ENCODE measurements at regions not wholly inside any gene's neighbourhood (a gene's known extent, or its start where the extent isn't known, plus 50 kb on each side); places are given as distances from the start of the nearest gene placed in this dataset.
A peak's percentile ranks its signal among the peaks of the same experiment; 100 is the strongest.

DNA sequence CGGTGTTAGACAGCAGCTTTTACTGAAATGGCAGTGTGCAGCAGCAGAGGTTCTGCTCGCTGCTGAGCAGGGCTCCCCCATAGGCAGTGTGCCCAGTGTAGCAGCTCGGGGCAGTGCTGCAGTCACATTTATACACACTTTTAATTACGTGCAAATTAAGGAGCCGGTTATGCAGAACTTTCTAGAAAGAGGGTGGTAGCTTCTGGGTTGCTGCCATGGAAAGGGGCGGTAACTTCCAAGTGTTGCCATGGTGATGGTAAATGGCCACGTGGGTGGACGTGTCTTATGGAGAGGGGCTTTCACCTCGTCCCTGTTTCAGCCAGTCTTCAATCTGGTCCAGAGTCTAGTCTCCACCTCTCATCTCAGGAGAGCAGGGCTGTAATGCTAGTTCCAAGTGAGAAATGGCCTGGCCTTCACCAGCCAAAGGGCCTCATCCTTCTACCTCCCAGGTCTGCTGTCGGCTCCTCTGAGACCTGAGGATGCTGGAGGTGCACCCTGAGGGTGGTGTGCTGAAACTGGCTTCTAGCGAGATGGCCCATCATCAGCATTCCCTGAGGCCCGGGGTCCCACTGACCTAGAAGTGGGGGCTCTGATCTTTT, 180.5 kb upstream of the PMEPA1 start:
- Histone ChIP-seq H3K4me3 (no peak overlapping the region), H3K27ac (ENCODE audit: low read depth in 1 of 2, low read length in 1 of 2) (no peak overlapping the region), H3K36me3 (ENCODE audit: control insufficient read depth in 4 of 4, insufficient read depth in 4 of 4, low read length in 4 of 4) (no peaks in the 10 kb centered on the region), H3K27me3 (ENCODE audit: control insufficient read depth in 3 of 3, insufficient read depth in 3 of 3, low read length in 2 of 3) (no peaks in the 10 kb centered on the region), H3K9ac (ENCODE audit: insufficient read depth in 1 of 2, low read length in 2 of 2) (no peak overlapping the region), H3K9me3 (ENCODE audit: control insufficient read depth in 4 of 4, insufficient read depth in 3 of 4, low read length in 3 of 4) (peaks cover 0 to 6% (median 2%) of the 10 kb centered on the region in 4 donors), H3K4me1 (ENCODE audit: control insufficient read depth in 5 of 5, insufficient read depth in 5 of 5, low read length in 5 of 5) (peaks cover 0 to 32% (median 11%) of the 10 kb centered on the region in 5 donors)
- TF ChIP-seq, protein P1, sequence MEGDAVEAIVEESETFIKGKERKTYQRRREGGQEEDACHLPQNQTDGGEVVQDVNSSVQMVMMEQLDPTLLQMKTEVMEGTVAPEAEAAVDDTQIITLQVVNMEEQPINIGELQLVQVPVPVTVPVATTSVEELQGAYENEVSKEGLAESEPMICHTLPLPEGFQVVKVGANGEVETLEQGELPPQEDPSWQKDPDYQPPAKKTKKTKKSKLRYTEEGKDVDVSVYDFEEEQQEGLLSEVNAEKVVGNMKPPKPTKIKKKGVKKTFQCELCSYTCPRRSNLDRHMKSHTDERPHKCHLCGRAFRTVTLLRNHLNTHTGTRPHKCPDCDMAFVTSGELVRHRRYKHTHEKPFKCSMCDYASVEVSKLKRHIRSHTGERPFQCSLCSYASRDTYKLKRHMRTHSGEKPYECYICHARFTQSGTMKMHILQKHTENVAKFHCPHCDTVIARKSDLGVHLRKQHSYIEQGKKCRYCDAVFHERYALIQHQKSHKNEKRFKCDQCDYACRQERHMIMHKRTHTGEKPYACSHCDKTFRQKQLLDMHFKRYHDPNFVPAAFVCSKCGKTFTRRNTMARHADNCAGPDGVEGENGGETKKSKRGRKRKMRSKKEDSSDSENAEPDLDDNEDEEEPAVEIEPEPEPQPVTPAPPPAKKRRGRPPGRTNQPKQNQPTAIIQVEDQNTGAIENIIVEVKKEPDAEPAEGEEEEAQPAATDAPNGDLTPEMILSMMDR (IDR thresholded peaks at IDR 0.05; ENCODE audit: control extremely low read depth, extremely low read depth) = no peak
- WGBS, 2 donors = 86 to 87% methylated on average over 12 of the region's 12 CpGs
- DNase-seq = peak in 2 of 3 donors; percentile 36 to 42
- no peak for ATAC-seq (ENCODE audit: insufficient read depth, low FRiP score)

DNA sequence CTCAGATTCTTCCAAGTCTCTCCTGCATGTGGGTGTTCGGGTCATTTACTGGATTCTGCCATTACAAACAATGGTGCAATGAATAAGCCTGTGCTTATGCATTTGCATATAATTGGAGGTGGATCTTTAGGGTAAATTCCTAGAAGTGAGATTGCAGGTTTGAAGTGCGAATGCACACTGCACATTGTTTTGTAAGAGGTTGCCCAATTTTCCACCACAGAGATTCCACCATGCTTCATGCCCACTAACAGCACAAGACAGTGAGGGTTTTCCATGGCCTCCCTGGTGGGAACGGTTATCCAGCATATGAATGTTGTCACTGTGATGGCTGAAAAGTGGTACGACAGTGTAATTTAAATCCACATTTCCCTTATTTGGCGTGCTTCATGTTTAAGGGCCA, 178.8 kb upstream of the PMEPA1 start:
- 65 to 68% methylated on average over 5 of the region's 5 CpGs for WGBS, 2 donors
- ATAC-seq (ENCODE audit: insufficient read depth, low FRiP score) = no peak
- Histone ChIP-seq H3K9ac (ENCODE audit: insufficient read depth in 1 of 2, low read length in 2 of 2) (no peak overlapping the region), H3K9me3 (ENCODE audit: control insufficient read depth in 4 of 4, insufficient read depth in 3 of 4, low read length in 3 of 4) (peaks cover 0 to 6% (median 1%) of the 10 kb centered on the region in 4 donors), H3K4me3 (no peak overlapping the region), H3K4me1 (ENCODE audit: control insufficient read depth in 5 of 5, insufficient read depth in 5 of 5, low read length in 5 of 5) (peaks cover 0 to 26% (median 12%) of the 10 kb centered on the region in 5 donors), H3K27ac (ENCODE audit: low read depth in 1 of 2, low read length in 1 of 2) (no peak overlapping the region), H3K27me3 (ENCODE audit: control insufficient read depth in 3 of 3, insufficient read depth in 3 of 3, low read length in 2 of 3) (no peaks in the 10 kb centered on the region), H3K36me3 (ENCODE audit: control insufficient read depth in 4 of 4, insufficient read depth in 4 of 4, low read length in 4 of 4) (no peaks in the 10 kb centered on the region)
- no peak for DNase-seq
- TF ChIP-seq, protein P1 (IDR thresholded peaks at IDR 0.05; ENCODE audit: control extremely low read depth, extremely low read depth) = no peak

DNA sequence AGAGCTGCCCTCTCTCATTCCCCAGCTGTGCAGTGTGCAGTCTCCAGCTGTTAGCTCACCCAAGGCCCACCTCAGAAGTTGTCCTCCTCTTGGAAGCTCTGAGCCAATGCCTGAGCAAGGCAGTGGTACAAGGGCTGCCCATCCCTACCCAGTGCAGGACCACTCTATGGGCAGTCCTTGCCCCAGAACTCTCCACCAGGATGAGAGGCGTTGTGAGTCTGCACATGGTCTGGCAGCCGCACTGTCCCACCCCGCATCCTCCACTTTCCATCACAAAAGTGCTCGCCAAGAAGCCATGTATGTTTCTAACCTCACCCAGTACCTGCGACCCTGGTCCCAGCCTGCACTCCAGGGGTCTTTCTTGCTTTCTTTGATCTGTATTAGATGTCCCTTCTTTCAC, 175.1 kb upstream of the PMEPA1 start:
- H3K27ac ChIP-seq (ENCODE audit: low read depth in 1 of 2, low read length in 1 of 2) = no peak overlapping the region
- peaks cover 0 to 32% (median 16%) of the 10 kb centered on the region in 5 donors for H3K4me1 ChIP-seq (ENCODE audit: control insufficient read depth in 5 of 5, insufficient read depth in 5 of 5, low read length in 5 of 5)
- no peaks in the 10 kb centered on the region for H3K36me3 ChIP-seq (ENCODE audit: control insufficient read depth in 4 of 4, insufficient read depth in 4 of 4, low read length in 4 of 4)
- no peaks in the 10 kb centered on the region for H3K27me3 ChIP-seq (ENCODE audit: control insufficient read depth in 3 of 3, insufficient read depth in 3 of 3, low read length in 2 of 3)
- no peak for DNase-seq
- TF ChIP-seq, protein P1 (IDR thresholded peaks at IDR 0.05; ENCODE audit: control extremely low read depth, extremely low read depth) = no peak
- no peak overlapping the region for H3K9ac ChIP-seq (ENCODE audit: insufficient read depth in 1 of 2, low read length in 2 of 2)
- no peak for ATAC-seq (ENCODE audit: insufficient read depth, low FRiP score)
- H3K9me3 ChIP-seq (ENCODE audit: control insufficient read depth in 4 of 4, insufficient read depth in 3 of 4, low read length in 3 of 4) = peaks cover 0 to 6% (median 0%) of the 10 kb centered on the region in 4 donors
- WGBS, 2 donors = 96 to 99% methylated on average over 5 of the region's 5 CpGs
- H3K4me3 ChIP-seq = no peak overlapping the region

DNA sequence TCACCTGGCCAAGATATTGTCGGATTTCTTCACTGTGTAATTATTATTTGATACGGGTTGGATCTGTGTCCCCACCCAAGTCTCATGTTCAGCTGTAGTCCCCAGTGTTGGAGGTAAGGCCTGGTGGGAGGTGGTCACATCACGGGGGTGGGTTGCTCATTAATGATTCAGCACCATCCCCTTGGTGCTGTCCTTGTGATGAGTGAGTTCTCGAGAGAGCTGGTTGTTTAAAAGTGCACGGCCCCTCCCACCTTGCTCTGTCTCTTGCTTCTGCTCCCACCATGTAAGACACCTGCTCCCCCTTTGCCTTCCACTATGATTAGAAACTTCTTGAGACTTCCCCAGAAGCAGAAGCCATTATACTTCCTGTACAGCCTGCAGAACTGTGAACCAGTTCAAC, 173.9 kb upstream of the PMEPA1 start:
- Histone ChIP-seq H3K9ac (ENCODE audit: insufficient read depth in 1 of 2, low read length in 2 of 2) (no peak overlapping the region), H3K27ac (ENCODE audit: low read depth in 1 of 2, low read length in 1 of 2) (no peak overlapping the region), H3K9me3 (ENCODE audit: control insufficient read depth in 4 of 4, insufficient read depth in 3 of 4, low read length in 3 of 4) (peaks cover 0 to 6% (median 0%) of the 10 kb centered on the region in 4 donors), H3K4me3 (no peak overlapping the region), H3K36me3 (ENCODE audit: control insufficient read depth in 4 of 4, insufficient read depth in 4 of 4, low read length in 4 of 4) (no peaks in the 10 kb centered on the region), H3K4me1 (ENCODE audit: control insufficient read depth in 5 of 5, insufficient read depth in 5 of 5, low read length in 5 of 5) (peaks cover 0 to 35% (median 16%) of the 10 kb centered on the region in 5 donors), H3K27me3 (ENCODE audit: control insufficient read depth in 3 of 3, insufficient read depth in 3 of 3, low read length in 2 of 3) (no peaks in the 10 kb centered on the region)
- WGBS, 2 donors = 86 to 88% methylated on average over 5 of the region's 5 CpGs
- TF ChIP-seq, protein P1 (IDR thresholded peaks at IDR 0.05; ENCODE audit: control extremely low read depth, extremely low read depth) = no peak
- ATAC-seq (ENCODE audit: insufficient read depth, low FRiP score) (no peak), DNase-seq (no peak)

All from lung (tissue), 11 donors.